Thoracic aorta (tissue), 2 donors: ENCODE measurements at regions not wholly inside any gene's neighbourhood (a gene's known extent, or its start where the extent isn't known, plus 50 kb on each side); places are given as distances from the start of the nearest gene placed in this dataset.

Experiments used
- ATAC-seq: fragments of 150-250 bp; one replicate; pipeline ENCODE4 v1.8.0; 2017; ENCODE audit warnings: low read depth; ENCODE audit not compliant: insufficient number of reproducible peaks, low FRiP score
- DNase-seq: peaks from one replicate; pipeline ENCODE4 v3.0.0-alpha.2; 2020; ENCODE audit warnings: low spot score
- H3K27ac ChIP-seq, 2 donors: fragments of 200-600 bp; sonication (generic); 1 replicate in 1 of 2; 2 replicates in 1 of 2; pipeline ENCODE4 v1.5.1; 2016; ENCODE audit warnings: mild to moderate bottlenecking in 2 of 2, moderate library complexity in 2 of 2
- H3K27me3 ChIP-seq: fragments of 200-600 bp; sonication (generic); replicated peaks from 2 replicates; pipeline ENCODE4 v1.6.0; 2016; ENCODE audit warnings: mild to moderate bottlenecking; ENCODE audit not compliant: insufficient read depth
- H3K36me3 ChIP-seq: fragments of 200-600 bp; sonication (generic); one replicate; pipeline ENCODE4 v1.5.1; 2016
- H3K4me1 ChIP-seq, 2 donors: fragments of 200-600 bp; sonication (generic); 1 replicate in 1 of 2; 2 replicates in 1 of 2; pipeline versions ENCODE4 v1.5.1 to v1.6.0; 2016; ENCODE audit warnings: low read depth in 2 of 2, mild to moderate bottlenecking in 1 of 2; ENCODE audit not compliant: control insufficient read depth in 1 of 2
- H3K4me3 ChIP-seq: fragments of 200-600 bp; sonication (generic); 2 replicates; pipeline ENCODE4 v1.5.1; 2016; ENCODE audit warnings: mild to moderate bottlenecking
- H3K9me3 ChIP-seq: fragments of 200-600 bp; sonication (generic); 2 replicates; pipeline ENCODE4 v1.5.1; 2016
- CTCF ChIP-seq: fragments of 200-600 bp; sonication (generic); IDR thresholded peaks from one replicate; pipeline ENCODE4 v1.5.1; 2019; ENCODE audit warnings: antibody characterized with exemption

- no peak for TF ChIP-seq CTCF
- H3K4me3 ChIP-seq, result no peak overlapping the region
- DNase-seq (no peak), ATAC-seq (no peak)
- H3K27ac ChIP-seq, result no peak overlapping the region
- H3K9me3 ChIP-seq, result no peaks in the 10 kb centered on the region
- no peaks in the 10 kb centered on the region for H3K27me3 ChIP-seq
- H3K4me1 ChIP-seq, result no peaks in the 10 kb centered on the region
- H3K36me3 ChIP-seq, result no peaks in the 10 kb centered on the region
These were observed 51.6 kb upstream of the DYNLRB2 start for GRCh38 chr16:80489173-80489572.

GRCh38 chr16:80488167-80488566 is 52.6 kb upstream of the DYNLRB2 start:
- H3K27ac ChIP-seq, result no peak overlapping the region
- no peak for DNase-seq
- no peaks in the 10 kb centered on the region for H3K36me3 ChIP-seq
- H3K9me3 ChIP-seq, result no peaks in the 10 kb centered on the region
- H3K4me1 ChIP-seq, result no peaks in the 10 kb centered on the region
- no peak for TF ChIP-seq CTCF
- H3K27me3 ChIP-seq, result no peaks in the 10 kb centered on the region
- ATAC-seq, result no peak
- no peak overlapping the region for H3K4me3 ChIP-seq

GRCh38 chr16:80480664-80481063 is 60.1 kb upstream of the DYNLRB2 start:
- no peak for TF ChIP-seq CTCF
- no peak for ATAC-seq
- no peaks in the 10 kb centered on the region for H3K27me3 ChIP-seq
- no peak for DNase-seq
- no peaks in the 10 kb centered on the region for H3K36me3 ChIP-seq
- H3K27ac ChIP-seq, result no peak overlapping the region
- H3K9me3 ChIP-seq, result no peaks in the 10 kb centered on the region
- H3K4me3 ChIP-seq, result no peak overlapping the region
- no peaks in the 10 kb centered on the region for H3K4me1 ChIP-seq

- DNase-seq (no peak), ATAC-seq (no peak)
- no peak overlapping the region for H3K4me3 ChIP-seq
- no peak for TF ChIP-seq CTCF
- H3K27ac ChIP-seq, result no peak overlapping the region
- no peaks in the 10 kb centered on the region for H3K4me1 ChIP-seq
- H3K9me3 ChIP-seq, result no peaks in the 10 kb centered on the region
- H3K36me3 ChIP-seq, result no peaks in the 10 kb centered on the region
- no peaks in the 10 kb centered on the region for H3K27me3 ChIP-seq
These were observed 63.0 kb upstream of the DYNLRB2 start for GRCh38 chr16:80477838-80478237.

GRCh38 chr16:80468029-80468428 is 72.8 kb upstream of the DYNLRB2 start:
- DNase-seq, result no peak
- Histone ChIP-seq H3K27ac (no peak overlapping the region), H3K4me1 (no peaks in the 10 kb centered on the region), H3K27me3 (no peaks in the 10 kb centered on the region), H3K36me3 (no peaks in the 10 kb centered on the region), H3K4me3 (no peak overlapping the region), H3K9me3 (no peaks in the 10 kb centered on the region)
- no peak for TF ChIP-seq CTCF
- ATAC-seq, result no peak
